ENCODE measurements at regions not wholly inside any gene's neighbourhood (a gene's known extent, or its start where the extent isn't known, plus 50 kb on each side); places are given as distances from the start of the nearest gene placed in this dataset.

GRCh38 chr1:209222826-209223225, 360.7 kb upstream of the CAMK1G start:
- Histone ChIP-seq H3K4me3 (ENCODE audit: low read length) (no peak overlapping the region), H3K4me2 (ENCODE audit: low read depth, low read length) (peak overlapping the region; percentile 65; the same call in 1 of the 2 replicates), H3K27me3 (replicated peaks; ENCODE audit: insufficient read depth, low read length) (no peaks in the 10 kb centered on the region), H3K27ac (ENCODE audit: low read length) (no peak overlapping the region), H3K79me2 (ENCODE audit: low read length) (no peaks in the 10 kb centered on the region), H3K9ac (ENCODE audit: low read length) (no peak overlapping the region), H3K36me3 (replicated peaks; ENCODE audit: insufficient read depth, low read length) (no peaks in the 10 kb centered on the region), H2AFZ (ENCODE audit: low read length) (0 out of 2 replicates have a peak overlapping the region, but pooled peaks have one; percentile 80), H3K9me3 (replicated peaks; ENCODE audit: insufficient read depth, low read length) (no peaks in the 10 kb centered on the region), H3K9me2 (replicated peaks; ENCODE audit: insufficient read depth, low read length) (no peaks in the 10 kb centered on the region), H4K20me1 (ENCODE audit: insufficient read depth, low read length) (no peaks in the 10 kb centered on the region), H3F3A (ENCODE audit: insufficient read depth, low read length) (no peaks in the 10 kb centered on the region), H3K4me1 (ENCODE audit: low read length) (no peaks in the 10 kb centered on the region)
- no peak for TF ChIP-seq CTCF (IDR thresholded peaks at IDR 0.05; ENCODE audit: low read length)
- no peak for TF ChIP-seq EZH2 (optimal IDR thresholded peaks at IDR 0.05; ENCODE audit: low read depth, low read length)
- TF ChIP-seq EZH2phosphoT487 (IDR thresholded peaks at IDR 0.05; ENCODE audit: low read length) = no peak
- no peak for DNase-seq

GRCh38 chr1:209223791-209224190, 359.7 kb upstream of the CAMK1G start:
- Histone ChIP-seq H3K4me1 (ENCODE audit: low read length) (no peaks in the 10 kb centered on the region), H3K9me3 (replicated peaks; ENCODE audit: insufficient read depth, low read length) (no peaks in the 10 kb centered on the region), H3K27ac (ENCODE audit: low read length) (no peak overlapping the region), H3K9me2 (replicated peaks; ENCODE audit: insufficient read depth, low read length) (no peaks in the 10 kb centered on the region), H3K36me3 (replicated peaks; ENCODE audit: insufficient read depth, low read length) (no peaks in the 10 kb centered on the region), H3K4me3 (ENCODE audit: low read length) (peak overlapping the region; percentile 41), H3K27me3 (replicated peaks; ENCODE audit: insufficient read depth, low read length) (no peaks in the 10 kb centered on the region), H3K9ac (ENCODE audit: low read length) (no peak overlapping the region), H2AFZ (ENCODE audit: low read length) (peak overlapping the region; percentile 80), H3F3A (ENCODE audit: insufficient read depth, low read length) (no peaks in the 10 kb centered on the region), H3K4me2 (ENCODE audit: low read depth, low read length) (peak overlapping the region; percentile 65), H4K20me1 (ENCODE audit: insufficient read depth, low read length) (no peaks in the 10 kb centered on the region), H3K79me2 (ENCODE audit: low read length) (no peaks in the 10 kb centered on the region)
- TF ChIP-seq EZH2phosphoT487 (IDR thresholded peaks at IDR 0.05; ENCODE audit: low read length) (no peak), EZH2 (optimal IDR thresholded peaks at IDR 0.05; ENCODE audit: low read depth, low read length) (no peak), CTCF (IDR thresholded peaks at IDR 0.05; ENCODE audit: low read length) (no peak)
- peak; percentile 31 for DNase-seq

- Histone ChIP-seq H3K9me3 (replicated peaks; ENCODE audit: insufficient read depth, low read length) (no peaks in the 10 kb centered on the region), H3K9ac (ENCODE audit: low read length) (no peak overlapping the region), H3K27ac (ENCODE audit: low read length) (no peak overlapping the region), H3K4me1 (ENCODE audit: low read length) (no peaks in the 10 kb centered on the region), H2AFZ (ENCODE audit: low read length) (no peak overlapping the region), H3K79me2 (ENCODE audit: low read length) (no peaks in the 10 kb centered on the region), H3K4me3 (ENCODE audit: low read length) (no peak overlapping the region), H3K27me3 (replicated peaks; ENCODE audit: insufficient read depth, low read length) (no peaks in the 10 kb centered on the region), H3K9me2 (replicated peaks; ENCODE audit: insufficient read depth, low read length) (no peaks in the 10 kb centered on the region), H4K20me1 (ENCODE audit: insufficient read depth, low read length) (no peaks in the 10 kb centered on the region), H3K4me2 (ENCODE audit: low read depth, low read length) (no peak overlapping the region), H3F3A (ENCODE audit: insufficient read depth, low read length) (no peaks in the 10 kb centered on the region), H3K36me3 (replicated peaks; ENCODE audit: insufficient read depth, low read length) (no peaks in the 10 kb centered on the region)
- TF ChIP-seq CTCF (IDR thresholded peaks at IDR 0.05; ENCODE audit: low read length) (no peak), EZH2 (optimal IDR thresholded peaks at IDR 0.05; ENCODE audit: low read depth, low read length) (no peak), EZH2phosphoT487 (IDR thresholded peaks at IDR 0.05; ENCODE audit: low read length) (no peak)
- DNase-seq = no peak
Measured at GRCh38 chr1:209224886-209225285, 358.6 kb upstream of the CAMK1G start.

Measured in MM.1S (cell line).